HEK293 (cell line): ENCODE measurements at regions not wholly inside any gene's neighbourhood (a gene's known extent, or its start where the extent isn't known, plus 50 kb on each side); places are given as distances from the start of the nearest gene placed in this dataset.

Source experiments
- CTCF ChIA-PET: fragments of 350-600 bp; formaldehyde crosslinking; extraction: SDS; loops from one replicate; lab custom pipeline; 2021; ENCODE audit warnings: antibody characterized with exemption; lab: Yijun Ruan, JAX
- POLR2A ChIA-PET: fragments of 300-600 bp; formaldehyde crosslinking; extraction: SDS; loops from one replicate; lab custom pipeline; 2020; ENCODE audit warnings: antibody characterized with exemption, inconsistent platforms; lab: Yijun Ruan, JAX
- H3K27ac ChIP-seq: fragments of 200-500 bp; sonication (Bioruptor generic); 2 replicates; pipeline ENCODE4 v1.5.1; 2014; ENCODE audit warnings: low read depth, low read length, control low read depth, inconsistent platforms; ENCODE audit errors: extremely low read depth
- H3K36me3 ChIP-seq, 2 experiments: fragments of 200-500 bp in 1 of 2; sonication (Bioruptor generic) in 1 of 2; 1 replicate in 1 of 2; 2 replicates in 1 of 2; pipeline ENCODE4 v1.5.1; 2014 to 2017; ENCODE audit warnings: inconsistent platforms in 2 of 2, low read length in 2 of 2; ENCODE audit not compliant: control insufficient read depth in 2 of 2, insufficient read depth in 1 of 2
- H3K4me1 ChIP-seq: fragments of 200-500 bp; sonication (Bioruptor generic); 2 replicates; pipeline ENCODE4 v1.5.1; 2014; ENCODE audit warnings: mild to moderate bottlenecking, low read length, inconsistent platforms; ENCODE audit not compliant: control insufficient read depth, insufficient read depth
- H3K4me3 ChIP-seq: 2 replicates; pipeline ENCODE4 v1.5.1; 2011; ENCODE audit warnings: low read depth, mild to moderate bottlenecking, control low read depth, low read length, moderate library complexity
- H3K9me3 ChIP-seq: fragments of 200-500 bp; sonication (Bioruptor generic); 2 replicates; pipeline ENCODE4 v1.5.1; 2014; ENCODE audit warnings: low read depth, low read length, inconsistent platforms; ENCODE audit not compliant: control insufficient read depth, insufficient read depth
- AEBP2 ChIP-seq: fragments of 450-650 bp; formaldehyde crosslinking; IDR thresholded peaks from 2 replicates; pipeline ENCODE4 v1.5.1; 2016; ENCODE audit warnings: missing biosample characterization, missing genetic modification characterization, borderline replicate concordance
- EGR2 ChIP-seq: fragments of 450-650 bp; formaldehyde crosslinking; IDR thresholded peaks from 2 replicates; pipeline ENCODE4 v1.5.1; 2016; ENCODE audit warnings: low read depth, missing biosample characterization, missing genetic modification characterization
- PBX3 ChIP-seq: sonication (generic); formaldehyde crosslinking; IDR thresholded peaks from 2 replicates; pipeline ENCODE4 v1.8.1; 2022; ENCODE audit warnings: mild to moderate bottlenecking, moderate library complexity, missing genetic modification reagents
- PRDM10 ChIP-seq: fragments of 450-650 bp; formaldehyde crosslinking; IDR thresholded peaks from 2 replicates; pipeline ENCODE4 v1.5.1; 2016; ENCODE audit warnings: missing biosample characterization, missing genetic modification characterization
- RBAK ChIP-seq: fragments of 450-650 bp; formaldehyde crosslinking; IDR thresholded peaks from 2 replicates; pipeline ENCODE4 v1.5.1; 2016; ENCODE audit warnings: missing biosample characterization, missing genetic modification characterization
- SCRT2 ChIP-seq: fragments of 450-650 bp; formaldehyde crosslinking; IDR thresholded peaks from 2 replicates; pipeline ENCODE4 v1.5.1; 2016; ENCODE audit warnings: missing biosample characterization, missing genetic modification characterization
- ZFHX2 ChIP-seq: fragments of 450-650 bp; formaldehyde crosslinking; conservative IDR thresholded peaks from 2 replicates; pipeline ENCODE4 v1.5.1; 2016; ENCODE audit warnings: missing biosample characterization, missing genetic modification characterization
- ZNF155 ChIP-seq: fragments of 450-650 bp; formaldehyde crosslinking; IDR thresholded peaks from 2 replicates; pipeline ENCODE4 v1.5.1; 2016; ENCODE audit warnings: missing biosample characterization, missing genetic modification characterization
- ZNF280C ChIP-seq: fragments of 450-650 bp; formaldehyde crosslinking; IDR thresholded peaks from 2 replicates; pipeline ENCODE4 v1.5.1; 2016; ENCODE audit warnings: missing biosample characterization, missing genetic modification characterization
- ZNF514 ChIP-seq: fragments of 450-650 bp; formaldehyde crosslinking; IDR thresholded peaks from 2 replicates; pipeline ENCODE4 v1.5.1; 2016; ENCODE audit warnings: missing biosample characterization, missing genetic modification characterization
- ZNF548 ChIP-seq: fragments of 450-650 bp; formaldehyde crosslinking; IDR thresholded peaks from 2 replicates; pipeline ENCODE4 v1.5.1; 2016; ENCODE audit warnings: missing biosample characterization, missing genetic modification characterization
- ZNF701 ChIP-seq: fragments of 450-650 bp; formaldehyde crosslinking; IDR thresholded peaks from 2 replicates; pipeline ENCODE4 v1.5.1; 2016; ENCODE audit warnings: missing biosample characterization, missing genetic modification characterization
- ZSCAN18 ChIP-seq: fragments of 450-650 bp; formaldehyde crosslinking; IDR thresholded peaks from 2 replicates; pipeline ENCODE4 v1.5.1; 2016; ENCODE audit warnings: missing biosample characterization, missing genetic modification characterization

GRCh38 chr2:41949883-41950665 is 97.7 kb upstream of the PKDCC start:
- POLR2A ChIA-PET: no interaction called here

GRCh38 chr2:41950666-41950960 is 97.2 kb upstream of the PKDCC start:
- H3K4me3 ChIP-seq: no peak overlapping the region
- ChIA-PET CTCF (interaction anchor here (0.7 kb wide), 1 partner anchor 98 kb away, joined by 4 read pairs; no protein-coding TSS in a partner anchor), POLR2A (no interaction called here)
- no peak overlapping the region for H3K27ac ChIP-seq
- no peaks in the 10 kb centered on the region for H3K9me3 ChIP-seq
- no peaks in the 10 kb centered on the region for H3K36me3 ChIP-seq
- TF ChIP-seq ZNF155 (no peak), SCRT2 (peak; percentile 59; the same call in 1 of the 2 replicates), RBAK (tag by site-specific recombination) (no peak)
- H3K4me1 ChIP-seq: no peaks in the 10 kb centered on the region

More at GRCh38 chr2:41949883-41950665, 97.7 kb upstream of the PKDCC start:
- Histone ChIP-seq H3K36me3 (no peaks in the 10 kb centered on the region), H3K4me1 (no peaks in the 10 kb centered on the region), H3K27ac (no peak overlapping the region), H3K9me3 (no peaks in the 10 kb centered on the region), H3K4me3 (no peak overlapping the region)
- TF ChIP-seq ZNF514: no peak
- CTCF ChIA-PET: interaction anchor here (0.7 kb wide), 1 partner anchor 97 kb away, joined by 4 read pairs; no protein-coding TSS in a partner anchor

GRCh38 chr2:41954304-41955291 is 93.2 kb upstream of the PKDCC start:
- POLR2A ChIA-PET: no interaction called here

GRCh38 chr2:41955316-41956043 is 92.3 kb upstream of the PKDCC start:
- ChIA-PET POLR2A (no interaction called here), CTCF (interaction anchor here (0.5 kb wide), 1 partner anchor 1401 kb away, joined by 3 read pairs; no protein-coding TSS in a partner anchor)
- no peak overlapping the region for H3K4me3 ChIP-seq
- no peaks in the 10 kb centered on the region for H3K9me3 ChIP-seq
- no peaks in the 10 kb centered on the region for H3K4me1 ChIP-seq
- H3K27ac ChIP-seq: no peak overlapping the region
- no peaks in the 10 kb centered on the region for H3K36me3 ChIP-seq
- TF ChIP-seq ZNF280C (tag by site-specific recombination) (no peak), PBX3 (CRISPR knock-in tag) (no peak), ZNF155 (no peak), AEBP2 (tag by site-specific recombination) (no peak), ZNF701 (no peak), ZSCAN18 (tag by site-specific recombination) (no peak), PRDM10 (tag by site-specific recombination) (no peak), ZNF548 (tag by site-specific recombination) (no peak)

More at GRCh38 chr2:41954304-41955291, 93.2 kb upstream of the PKDCC start:
- TF ChIP-seq ZFHX2 (tag by site-specific recombination) (0 out of 2 replicates have a peak, but pooled peaks have one; percentile 18), EGR2 (0 out of 2 replicates have a peak, but pooled peaks have one; percentile 13), ZNF548 (tag by site-specific recombination) (no peak)
- TF ChIP-seq, all 188 proteins: peak for 2
- Histone ChIP-seq H3K27ac (no peak overlapping the region), H3K4me3 (no peak overlapping the region), H3K36me3 (no peaks in the 10 kb centered on the region), H3K9me3 (no peaks in the 10 kb centered on the region), H3K4me1 (no peaks in the 10 kb centered on the region)
- CTCF ChIA-PET: no interaction called here
